Tibial nerve (tissue), 4 donors: ENCODE measurements at regions not wholly inside any gene's neighbourhood (a gene's known extent, or its start where the extent isn't known, plus 50 kb on each side); places are given as distances from the start of the nearest gene placed in this dataset.

Experiments
- DNase-seq, 2 donors: peaks; one replicate each; pipeline ENCODE4 v3.0.0-alpha.2; 2019; ENCODE audit warnings: low spot score in 2 of 2
- H3K27ac ChIP-seq, 4 donors: fragments of 200-600 bp; sonication (generic) in 3 of 4; one replicate each; pipeline ENCODE4 v1.5.1; 2017 to 2019; ENCODE audit warnings: mild to moderate bottlenecking in 1 of 4
- H3K27me3 ChIP-seq, 2 donors: fragments of 200-600 bp; sonication (generic) in 1 of 2; one replicate each; pipeline versions ENCODE4 v1.5.1 to v1.6.0; 2017 to 2019
- H3K36me3 ChIP-seq, 3 donors: fragments of 200-600 bp; sonication (generic); one replicate each; pipeline ENCODE4 v1.5.1; 2018 to 2019
- H3K4me1 ChIP-seq, 4 donors: fragments of 200-600 bp; sonication (generic) in 3 of 4; one replicate each; pipeline ENCODE4 v1.5.1; 2017 to 2019
- H3K4me3 ChIP-seq, 4 donors: fragments of 200-600 bp; sonication (generic) in 3 of 4; one replicate each; pipeline ENCODE4 v1.5.1; 2017 to 2019; ENCODE audit warnings: mild to moderate bottlenecking in 1 of 4, moderate library complexity in 1 of 4
- H3K9me3 ChIP-seq, 4 donors: fragments of 200-600 bp; sonication (generic) in 3 of 4; one replicate each; pipeline ENCODE4 v1.5.1; 2017 to 2019
- EP300 ChIP-seq, 2 donors: sonication (generic); formaldehyde crosslinking; IDR thresholded peaks; one replicate each; pipeline ENCODE4 v1.6.1; 2017; ENCODE audit warnings: antibody characterized with exemption in 2 of 2, mild to moderate bottlenecking in 1 of 2
- POLR2A ChIP-seq, 2 donors: fragments of 450-650 bp; IDR thresholded peaks; one replicate each; pipeline ENCODE4 v1.6.1; 2017; ENCODE audit warnings: antibody characterized with exemption in 2 of 2, mild to moderate bottlenecking in 2 of 2, moderate library complexity in 2 of 2
- whole genome bisulfite sequencing, 2 donors: methylation state at CpG; one replicate each; pipeline ENCODE4 v1.1.5; 2018; 5-methylcytosine and 5-hydroxymethylcytosine counted together
- TF ChIP-seq, protein P1 (sequence below), 5 experiments: fragments of 200-600 bp in 3 of 5; fragments of 450-650 bp in 2 of 5; sonication (generic) in 3 of 5; IDR thresholded peaks; one replicate each; pipeline ENCODE4 v1.5.1; 2016 to 2019; ENCODE audit warnings: antibody characterized with exemption in 5 of 5, mild to moderate bottlenecking in 3 of 5, moderate library complexity in 2 of 5

DNA sequence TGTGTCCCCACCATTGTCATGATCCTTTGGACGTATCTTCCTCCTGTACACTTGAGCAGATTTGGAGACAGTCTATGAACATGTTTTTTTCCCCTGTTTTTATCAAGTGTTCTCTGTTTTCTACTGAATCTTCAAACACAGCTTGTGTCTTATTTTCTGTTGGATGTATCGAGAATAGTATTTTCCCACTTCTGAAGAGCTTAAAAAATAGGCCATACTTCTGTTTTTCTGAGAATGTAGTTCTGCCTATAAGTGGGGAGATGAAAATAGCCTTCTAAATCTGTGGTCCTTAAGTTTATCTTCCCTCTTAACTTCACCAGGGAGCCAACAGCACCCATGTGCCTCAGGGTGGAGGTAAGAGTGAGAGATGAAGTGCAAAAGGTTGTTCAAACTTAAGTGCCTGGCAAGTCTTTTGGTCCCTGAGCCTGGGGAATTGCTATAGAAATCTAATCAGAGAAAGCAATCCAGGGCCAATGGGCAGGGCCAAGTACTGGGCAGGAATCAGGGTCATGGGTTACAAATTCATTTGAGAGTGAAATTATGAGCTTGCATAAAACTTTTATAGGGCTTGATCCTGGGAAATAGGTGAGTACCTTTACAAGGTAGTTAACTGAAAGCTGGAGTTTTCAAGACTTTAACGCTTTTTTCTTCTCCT lies 58.9 kb downstream of the ARF6 start:
- no peak overlapping the region for H3K27ac ChIP-seq
- no peaks in the 10 kb centered on the region for H3K9me3 ChIP-seq
- no peak for DNase-seq
- TF ChIP-seq, protein P1, sequence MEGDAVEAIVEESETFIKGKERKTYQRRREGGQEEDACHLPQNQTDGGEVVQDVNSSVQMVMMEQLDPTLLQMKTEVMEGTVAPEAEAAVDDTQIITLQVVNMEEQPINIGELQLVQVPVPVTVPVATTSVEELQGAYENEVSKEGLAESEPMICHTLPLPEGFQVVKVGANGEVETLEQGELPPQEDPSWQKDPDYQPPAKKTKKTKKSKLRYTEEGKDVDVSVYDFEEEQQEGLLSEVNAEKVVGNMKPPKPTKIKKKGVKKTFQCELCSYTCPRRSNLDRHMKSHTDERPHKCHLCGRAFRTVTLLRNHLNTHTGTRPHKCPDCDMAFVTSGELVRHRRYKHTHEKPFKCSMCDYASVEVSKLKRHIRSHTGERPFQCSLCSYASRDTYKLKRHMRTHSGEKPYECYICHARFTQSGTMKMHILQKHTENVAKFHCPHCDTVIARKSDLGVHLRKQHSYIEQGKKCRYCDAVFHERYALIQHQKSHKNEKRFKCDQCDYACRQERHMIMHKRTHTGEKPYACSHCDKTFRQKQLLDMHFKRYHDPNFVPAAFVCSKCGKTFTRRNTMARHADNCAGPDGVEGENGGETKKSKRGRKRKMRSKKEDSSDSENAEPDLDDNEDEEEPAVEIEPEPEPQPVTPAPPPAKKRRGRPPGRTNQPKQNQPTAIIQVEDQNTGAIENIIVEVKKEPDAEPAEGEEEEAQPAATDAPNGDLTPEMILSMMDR (IDR thresholded peaks at IDR 0.05): no peak
- no peak for TF ChIP-seq POLR2A (IDR thresholded peaks at IDR 0.05)
- no peak for TF ChIP-seq EP300 (IDR thresholded peaks at IDR 0.05)
- peaks cover 0 to 7% (median 3%) of the 10 kb centered on the region in 4 donors for H3K4me1 ChIP-seq
- no peaks in the 10 kb centered on the region for H3K36me3 ChIP-seq
- H3K27me3 ChIP-seq: no peaks in the 10 kb centered on the region
- H3K4me3 ChIP-seq: no peak overlapping the region
- 88 to 92% methylated on average over 3 of the region's 3 CpGs for WGBS, 2 donors

DNA sequence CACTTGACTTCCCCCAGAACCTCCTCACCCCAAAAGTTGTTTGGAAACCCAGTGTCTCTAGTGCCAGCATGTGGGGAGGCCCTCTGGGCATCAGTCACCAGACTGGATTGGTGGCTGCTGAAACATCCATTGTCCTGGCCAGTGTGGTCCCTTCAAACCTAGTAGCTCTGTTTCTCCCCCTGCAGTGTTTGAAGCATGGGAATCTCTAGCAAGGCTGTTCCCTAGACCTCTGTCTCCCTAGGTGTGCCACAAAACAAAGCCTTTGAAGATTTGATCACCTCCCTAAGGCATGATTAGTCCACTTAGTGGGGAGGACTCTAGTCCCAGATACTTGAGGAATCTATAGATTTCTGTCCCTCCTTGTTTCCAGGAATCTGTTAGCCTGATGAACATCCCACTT lies 60.3 kb downstream of the ARF6 start:
- Histone ChIP-seq H3K4me3 (no peak overlapping the region), H3K27ac (no peak overlapping the region), H3K9me3 (no peaks in the 10 kb centered on the region), H3K27me3 (no peaks in the 10 kb centered on the region), H3K36me3 (no peaks in the 10 kb centered on the region), H3K4me1 (peaks cover 0 to 2% (median 0%) of the 10 kb centered on the region in 4 donors)
- no peak for DNase-seq
- TF ChIP-seq, protein P1 (IDR thresholded peaks at IDR 0.05): no peak
- TF ChIP-seq POLR2A (IDR thresholded peaks at IDR 0.05) (no peak), EP300 (IDR thresholded peaks at IDR 0.05) (no peak)

DNA sequence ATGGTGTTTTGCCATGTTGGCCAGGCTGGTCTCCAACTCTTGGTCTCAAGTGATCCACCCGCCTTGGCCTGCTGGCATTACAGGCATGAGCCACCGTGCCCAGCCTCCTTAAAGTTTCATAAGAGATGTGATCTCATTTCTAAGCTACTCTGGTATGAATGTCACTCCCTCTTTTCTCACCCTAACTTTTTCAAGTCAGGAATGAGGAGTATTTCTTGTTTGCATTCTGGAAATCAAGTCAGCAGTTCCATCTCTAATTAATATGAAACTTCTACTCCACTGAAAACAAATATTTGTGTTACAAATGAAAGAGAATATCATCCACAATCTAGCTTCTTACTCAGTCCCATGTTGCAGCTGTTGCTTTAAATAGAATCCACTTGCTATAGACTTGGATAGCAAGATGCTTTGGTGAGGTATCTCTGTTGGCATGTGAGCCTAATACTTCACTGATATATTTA lies 61.3 kb downstream of the ARF6 start:
- no peak for DNase-seq
- Histone ChIP-seq H3K4me3 (no peak overlapping the region), H3K4me1 (peaks cover 0 to 2% (median 0%) of the 10 kb centered on the region in 4 donors), H3K27ac (no peak overlapping the region), H3K36me3 (no peaks in the 10 kb centered on the region), H3K27me3 (no peaks in the 10 kb centered on the region), H3K9me3 (no peaks in the 10 kb centered on the region)
- 53 to 66% methylated on average over 2 of the region's 2 CpGs for WGBS, 2 donors
- TF ChIP-seq EP300 (IDR thresholded peaks at IDR 0.05): no peak
- TF ChIP-seq, protein P1 (IDR thresholded peaks at IDR 0.05): no peak
- no peak for TF ChIP-seq POLR2A (IDR thresholded peaks at IDR 0.05)

DNA sequence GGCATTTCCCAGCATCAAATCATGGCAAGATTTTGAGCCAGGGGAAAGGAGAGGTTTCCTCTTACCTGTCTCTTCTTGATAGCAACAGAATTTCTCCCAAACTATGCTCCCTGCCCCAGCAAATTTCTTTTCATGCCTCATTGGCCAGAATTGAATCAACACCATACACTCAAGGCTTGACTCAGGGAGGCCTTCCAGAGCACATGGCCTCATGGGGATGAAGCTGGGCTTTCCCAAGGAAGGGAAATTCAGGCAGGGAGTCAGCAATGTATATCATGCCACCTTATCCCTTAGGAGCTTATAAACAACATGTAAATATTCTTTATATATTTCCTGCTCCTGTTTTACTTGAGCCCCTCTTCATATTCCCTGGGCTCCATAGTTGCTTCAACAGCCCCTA lies 62.1 kb downstream of the ARF6 start:
- H3K27ac ChIP-seq: no peak overlapping the region

More for the DNA sequence above, 62.1 kb downstream of the ARF6 start:
- DNase-seq: no peak
- Histone ChIP-seq H3K4me3 (no peak overlapping the region), H3K27me3 (no peaks in the 10 kb centered on the region), H3K9me3 (no peaks in the 10 kb centered on the region), H3K4me1 (peaks cover 0 to 2% (median 0%) of the 10 kb centered on the region in 4 donors), H3K36me3 (no peaks in the 10 kb centered on the region)
- TF ChIP-seq, protein P1 (IDR thresholded peaks at IDR 0.05): no peak
- TF ChIP-seq EP300 (IDR thresholded peaks at IDR 0.05): no peak
- TF ChIP-seq POLR2A (IDR thresholded peaks at IDR 0.05): no peak
